IPS DF 6.9 (cell line): ENCODE measurements at regions not wholly inside any gene's neighbourhood (a gene's known extent, or its start where the extent isn't known, plus 50 kb on each side); places are given as distances from the start of the nearest gene placed in this dataset.

Experiments used
- DNase-seq: peaks from one replicate; pipeline ENCODE4 v3.0.0-alpha.2; 2013; ENCODE audit warnings: low read depth, low spot score
- H3K27ac ChIP-seq: one replicate; pipeline ENCODE4 v1.5.1; 2013; ENCODE audit warnings: low read length, control low read depth
- H3K27me3 ChIP-seq: 2 replicates; pipeline ENCODE4 v1.6.1; 2013; ENCODE audit warnings: mild to moderate bottlenecking, low read length; ENCODE audit not compliant: control insufficient read depth, insufficient read depth
- H3K36me3 ChIP-seq: 2 replicates; pipeline ENCODE4 v1.6.1; 2013; ENCODE audit warnings: low read length; ENCODE audit not compliant: control insufficient read depth, insufficient read depth
- H3K4me1 ChIP-seq: 2 replicates; pipeline ENCODE4 v1.6.1; 2013; ENCODE audit warnings: low read length; ENCODE audit not compliant: control insufficient read depth, insufficient read depth
- H3K4me3 ChIP-seq: 2 replicates; pipeline ENCODE4 v1.5.1; 2013; ENCODE audit warnings: mild to moderate bottlenecking, low read length
- H3K9me3 ChIP-seq: 2 replicates; pipeline ENCODE4 v1.6.1; 2013; ENCODE audit warnings: low read length, inconsistent platforms; ENCODE audit not compliant: control insufficient read depth, insufficient read depth
- WGBS: extraction: QIAGEN DNeasy Blood & Tissue Kit; methylation state at CpG from one replicate; pipeline ENCODE4 v1.1.7; 2013; ENCODE audit warnings: mixed read lengths, missing lambda C conversion rate; ENCODE audit not compliant: insufficient read length, insufficient coverage; 5-methylcytosine and 5-hydroxymethylcytosine counted together

- WGBS, result no CpG with 5 or more reads among the region's 3 CpGs
- H3K27me3 ChIP-seq, result no peaks in the 10 kb centered on the region
- no peak overlapping the region for H3K27ac ChIP-seq
- no peaks in the 10 kb centered on the region for H3K4me1 ChIP-seq
- no peak overlapping the region for H3K4me3 ChIP-seq
- DNase-seq, result no peak
- H3K36me3 ChIP-seq, result no peaks in the 10 kb centered on the region
- no peaks in the 10 kb centered on the region for H3K9me3 ChIP-seq
These were observed 106.3 kb upstream of the CD93 start for GRCh38 chr20:23192469-23192868.

GRCh38 chr20:23190557-23190956 lies 104.4 kb upstream of the CD93 start:
- Histone ChIP-seq H3K9me3 (no peaks in the 10 kb centered on the region), H3K27ac (no peak overlapping the region), H3K27me3 (no peaks in the 10 kb centered on the region), H3K4me3 (no peak overlapping the region), H3K36me3 (no peaks in the 10 kb centered on the region), H3K4me1 (no peaks in the 10 kb centered on the region)
- no peak for DNase-seq
- WGBS, result no CpG with 5 or more reads among the region's 3 CpGs

GRCh38 chr20:23189854-23190253 lies 103.7 kb upstream of the CD93 start:
- no peak for DNase-seq
- no peaks in the 10 kb centered on the region for H3K4me1 ChIP-seq
- H3K36me3 ChIP-seq, result no peaks in the 10 kb centered on the region
- H3K27me3 ChIP-seq, result no peaks in the 10 kb centered on the region
- no peak overlapping the region for H3K27ac ChIP-seq
- no peak overlapping the region for H3K4me3 ChIP-seq
- no CpG with 5 or more reads among the region's 9 CpGs for WGBS
- H3K9me3 ChIP-seq, result no peaks in the 10 kb centered on the region

DNA sequence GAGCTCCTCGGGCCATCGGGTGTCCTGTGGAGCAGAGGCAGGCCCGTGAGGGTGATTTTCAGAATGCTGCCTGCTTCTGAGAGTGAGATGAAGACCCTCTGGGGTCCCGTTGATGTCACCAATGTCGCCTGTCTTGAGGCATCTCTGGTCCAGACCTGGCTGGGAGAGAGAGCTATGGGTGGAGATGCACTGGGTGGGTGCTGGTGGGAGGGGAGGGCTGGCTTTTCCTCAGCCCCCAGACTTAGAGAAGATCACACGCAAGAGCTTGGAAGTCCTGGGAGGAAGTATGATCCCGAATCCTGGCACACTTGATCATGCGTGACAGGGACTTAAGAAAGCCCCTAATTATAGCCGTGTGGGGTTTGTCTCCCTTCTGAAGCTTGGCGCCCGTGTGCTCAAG lies 103.2 kb upstream of the CD93 start:
- no CpG with 5 or more reads among the region's 11 CpGs for WGBS
- H3K27ac ChIP-seq, result no peak overlapping the region

DNA sequence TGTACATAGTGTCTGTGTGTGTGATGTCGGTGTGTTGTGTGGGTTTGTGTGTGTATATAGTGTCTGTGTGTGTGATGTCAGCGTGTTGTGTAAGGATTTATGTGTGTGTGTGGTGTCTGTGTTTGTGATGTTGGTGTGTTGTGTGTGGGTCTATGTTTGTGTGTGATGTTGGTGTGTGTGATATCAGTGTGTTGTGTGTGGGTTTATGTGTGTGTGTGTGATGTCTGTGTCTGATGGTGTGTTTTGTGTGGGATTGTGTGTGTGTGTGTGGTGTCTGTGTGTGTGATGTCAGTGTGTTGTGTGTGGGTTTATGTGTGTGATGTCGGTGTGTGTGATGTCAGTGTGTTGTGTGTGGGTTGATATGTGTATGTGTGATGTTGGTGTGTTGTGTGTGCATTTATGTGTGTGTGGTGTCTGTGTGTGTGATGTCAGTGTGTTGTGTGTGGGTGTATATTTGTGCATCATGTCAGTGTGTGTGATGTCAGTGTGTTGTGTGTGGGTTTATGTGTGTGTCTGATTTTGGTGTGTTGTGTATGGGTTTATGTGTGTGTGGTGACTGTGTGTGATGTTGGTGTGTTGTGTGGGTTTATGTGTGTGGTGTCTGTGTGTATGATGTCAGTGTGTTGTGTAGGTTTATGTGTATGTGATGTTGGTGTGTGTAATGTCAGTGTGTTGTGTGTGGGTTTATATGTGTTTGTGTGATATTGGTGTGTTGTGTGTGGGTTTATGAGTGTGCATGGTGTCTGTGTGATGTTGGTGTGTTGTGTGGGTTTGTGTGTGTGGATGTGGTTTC lies 102.4 kb upstream of the CD93 start:
- WGBS, result 100% methylated on average over 3 of the region's 3 CpGs
- Histone ChIP-seq H3K27me3 (no peaks in the 10 kb centered on the region), H3K36me3 (no peaks in the 10 kb centered on the region), H3K27ac (no peak overlapping the region), H3K4me3 (no peak overlapping the region), H3K4me1 (no peaks in the 10 kb centered on the region), H3K9me3 (no peaks in the 10 kb centered on the region)
- DNase-seq, result no peak

More for the DNA sequence above, 103.2 kb upstream of the CD93 start:
- Histone ChIP-seq H3K36me3 (no peaks in the 10 kb centered on the region), H3K4me1 (no peaks in the 10 kb centered on the region), H3K27me3 (no peaks in the 10 kb centered on the region), H3K4me3 (no peak overlapping the region), H3K9me3 (no peaks in the 10 kb centered on the region)
- DNase-seq, result no peak

GRCh38 chr20:23187751-23188150 lies 101.6 kb upstream of the CD93 start:
- no peaks in the 10 kb centered on the region for H3K4me1 ChIP-seq
- no peak overlapping the region for H3K4me3 ChIP-seq
- WGBS, result no CpG with 5 or more reads among the region's 7 CpGs
- H3K9me3 ChIP-seq, result no peaks in the 10 kb centered on the region
- no peaks in the 10 kb centered on the region for H3K36me3 ChIP-seq
- H3K27me3 ChIP-seq, result no peaks in the 10 kb centered on the region
- H3K27ac ChIP-seq, result no peak overlapping the region
- no peak for DNase-seq

- DNase-seq, result no peak
- H3K36me3 ChIP-seq, result no peaks in the 10 kb centered on the region
- H3K27ac ChIP-seq, result no peak overlapping the region
- no peaks in the 10 kb centered on the region for H3K9me3 ChIP-seq
- H3K4me1 ChIP-seq, result no peaks in the 10 kb centered on the region
- WGBS, result no CpG with 5 or more reads among the region's 5 CpGs
- H3K27me3 ChIP-seq, result no peaks in the 10 kb centered on the region
- no peak overlapping the region for H3K4me3 ChIP-seq
These were observed 100.7 kb upstream of the CD93 start for GRCh38 chr20:23186808-23187207.

DNA sequence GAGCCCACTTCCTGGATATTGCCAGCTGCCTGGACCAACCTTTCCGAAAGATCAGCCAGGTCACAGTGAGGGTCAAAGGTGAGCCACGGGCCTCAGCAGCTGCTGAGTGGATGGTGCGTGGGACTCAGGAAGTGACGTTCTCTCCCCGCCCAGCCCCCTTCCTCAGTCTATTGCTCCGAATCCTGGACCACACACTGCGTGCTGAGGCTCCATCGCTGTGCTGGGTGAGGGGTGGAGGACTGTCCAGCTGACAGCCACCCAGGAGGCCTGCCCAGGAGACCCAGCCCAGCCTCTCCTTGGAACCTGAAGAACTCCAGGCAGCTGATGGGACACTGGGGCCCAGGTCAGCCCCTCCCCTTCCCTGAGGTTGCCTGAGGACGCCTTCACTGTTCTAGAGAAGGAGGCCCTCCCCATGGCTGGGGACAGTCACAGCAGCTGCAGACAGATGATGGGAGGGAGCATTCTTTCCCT lies 94.4 kb upstream of the CD93 start:
- Histone ChIP-seq H3K4me3 (no peak overlapping the region), H3K27me3 (no peaks in the 10 kb centered on the region), H3K9me3 (no peaks in the 10 kb centered on the region), H3K36me3 (no peaks in the 10 kb centered on the region), H3K4me1 (no peaks in the 10 kb centered on the region), H3K27ac (no peak overlapping the region)
- DNase-seq, result no peak
- no CpG with 5 or more reads among the region's 9 CpGs for WGBS

- Histone ChIP-seq H3K9me3 (no peaks in the 10 kb centered on the region), H3K4me1 (no peaks in the 10 kb centered on the region), H3K4me3 (no peak overlapping the region), H3K27ac (no peak overlapping the region), H3K27me3 (no peaks in the 10 kb centered on the region), H3K36me3 (no peaks in the 10 kb centered on the region)
- WGBS, result no CpG with 5 or more reads among the region's 1 CpG
- no peak for DNase-seq
These were observed 93.8 kb upstream of the CD93 start for GRCh38 chr20:23179766-23180403.

DNA sequence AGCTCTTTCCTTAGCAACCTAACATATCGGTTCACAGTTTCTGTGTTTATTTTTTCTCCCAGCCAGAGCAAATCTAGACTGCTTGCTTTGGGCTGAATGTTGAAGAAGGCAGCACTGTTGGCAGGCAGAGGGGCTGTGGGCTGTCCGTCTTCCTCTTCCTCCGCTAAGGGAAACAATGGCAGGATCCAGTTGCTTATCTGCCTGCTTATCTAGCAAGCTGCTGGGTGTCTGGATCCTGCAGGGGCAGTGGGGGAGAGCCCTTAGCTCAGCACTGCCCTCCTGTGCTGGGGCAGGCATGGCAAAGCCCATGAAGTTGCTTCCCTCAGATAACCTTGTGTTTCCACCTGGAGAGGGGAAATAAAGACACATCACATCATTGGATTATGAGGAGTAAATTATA lies 92.7 kb upstream of the CD93 start:
- no peak for DNase-seq
- H3K9me3 ChIP-seq, result no peaks in the 10 kb centered on the region
- no peaks in the 10 kb centered on the region for H3K27me3 ChIP-seq
- H3K27ac ChIP-seq, result no peak overlapping the region
- H3K4me3 ChIP-seq, result no peak overlapping the region
- WGBS, result no CpG with 5 or more reads among the region's 3 CpGs
- H3K4me1 ChIP-seq, result no peaks in the 10 kb centered on the region
- H3K36me3 ChIP-seq, result no peaks in the 10 kb centered on the region

GRCh38 chr20:23174821-23175220 lies 88.7 kb upstream of the CD93 start:
- Histone ChIP-seq H3K27me3 (no peaks in the 10 kb centered on the region), H3K9me3 (no peaks in the 10 kb centered on the region), H3K4me1 (no peaks in the 10 kb centered on the region), H3K4me3 (no peak overlapping the region), H3K36me3 (no peaks in the 10 kb centered on the region), H3K27ac (no peak overlapping the region)
- no CpG with 5 or more reads among the region's 3 CpGs for WGBS
- DNase-seq, result no peak
